GM13976 (cell line): ENCODE measurements at regions not wholly inside any gene's neighbourhood (a gene's known extent, or its start where the extent isn't known, plus 50 kb on each side); places are given as distances from the start of the nearest gene placed in this dataset.

Experiments
- DNase-seq: peaks from one replicate; pipeline ENCODE4 v3.0.0; 2012; ENCODE audit warnings: low spot score
- in situ Hi-C: fragments of 300-500 bp; cut with MboI; formaldehyde crosslinking; loops from one replicate; pipeline ENCODE4 v1.12.0; 2022; ENCODE audit warnings: low sequenced_read_pairs, mixed read lengths, inconsistent platforms; ENCODE audit not compliant: unreplicated experiment
- TF ChIP-seq, protein P1 (sequence below): IDR thresholded peaks from 2 replicates; pipeline ENCODE4 v1.5.1; 2012; ENCODE audit warnings: borderline replicate concordance, mild to moderate bottlenecking; ENCODE audit not compliant: insufficient read depth; ENCODE audit errors: extremely low read depth, missing control alignments, control extremely low read depth

- in situ Hi-C loops, result no loop called here
- TF ChIP-seq, protein P1, sequence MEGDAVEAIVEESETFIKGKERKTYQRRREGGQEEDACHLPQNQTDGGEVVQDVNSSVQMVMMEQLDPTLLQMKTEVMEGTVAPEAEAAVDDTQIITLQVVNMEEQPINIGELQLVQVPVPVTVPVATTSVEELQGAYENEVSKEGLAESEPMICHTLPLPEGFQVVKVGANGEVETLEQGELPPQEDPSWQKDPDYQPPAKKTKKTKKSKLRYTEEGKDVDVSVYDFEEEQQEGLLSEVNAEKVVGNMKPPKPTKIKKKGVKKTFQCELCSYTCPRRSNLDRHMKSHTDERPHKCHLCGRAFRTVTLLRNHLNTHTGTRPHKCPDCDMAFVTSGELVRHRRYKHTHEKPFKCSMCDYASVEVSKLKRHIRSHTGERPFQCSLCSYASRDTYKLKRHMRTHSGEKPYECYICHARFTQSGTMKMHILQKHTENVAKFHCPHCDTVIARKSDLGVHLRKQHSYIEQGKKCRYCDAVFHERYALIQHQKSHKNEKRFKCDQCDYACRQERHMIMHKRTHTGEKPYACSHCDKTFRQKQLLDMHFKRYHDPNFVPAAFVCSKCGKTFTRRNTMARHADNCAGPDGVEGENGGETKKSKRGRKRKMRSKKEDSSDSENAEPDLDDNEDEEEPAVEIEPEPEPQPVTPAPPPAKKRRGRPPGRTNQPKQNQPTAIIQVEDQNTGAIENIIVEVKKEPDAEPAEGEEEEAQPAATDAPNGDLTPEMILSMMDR, result no peak
- DNase-seq, result no peak
Observed at GRCh38 chr5:174425964-174426290, 298.5 kb upstream of the MSX2 start.

DNA sequence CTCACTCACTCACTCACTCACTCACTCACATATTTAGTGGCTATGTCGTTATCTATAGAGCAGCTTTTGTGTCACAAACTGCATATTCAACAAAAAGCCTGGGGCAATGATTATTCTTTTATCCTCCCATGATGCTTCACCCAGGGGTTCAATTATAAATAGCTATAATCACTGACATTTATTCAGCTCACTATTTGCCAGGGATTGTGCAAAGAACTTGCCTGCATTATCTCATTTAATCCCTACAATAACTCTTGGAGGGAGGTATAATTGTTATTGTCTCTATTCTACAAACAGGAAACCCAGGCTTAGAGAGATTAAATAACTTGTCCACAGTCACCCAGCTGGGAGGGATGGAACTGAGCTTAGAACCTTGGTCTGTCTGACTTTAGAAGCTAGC lies 298.0 kb upstream of the MSX2 start:
- TF ChIP-seq, protein P1, result no peak
- in situ Hi-C loops, result no loop called here
- DNase-seq, result no peak

GRCh38 chr5:174426851-174427250 lies 297.5 kb upstream of the MSX2 start:
- DNase-seq, result no peak
- in situ Hi-C loops, result no loop called here

GRCh38 chr5:174427304-174427703 lies 297.1 kb upstream of the MSX2 start:
- TF ChIP-seq, protein P1, result no peak
- in situ Hi-C loops, result no loop called here
- no peak for DNase-seq

More at GRCh38 chr5:174426851-174427250, 297.5 kb upstream of the MSX2 start:
- TF ChIP-seq, protein P1, result no peak

DNA sequence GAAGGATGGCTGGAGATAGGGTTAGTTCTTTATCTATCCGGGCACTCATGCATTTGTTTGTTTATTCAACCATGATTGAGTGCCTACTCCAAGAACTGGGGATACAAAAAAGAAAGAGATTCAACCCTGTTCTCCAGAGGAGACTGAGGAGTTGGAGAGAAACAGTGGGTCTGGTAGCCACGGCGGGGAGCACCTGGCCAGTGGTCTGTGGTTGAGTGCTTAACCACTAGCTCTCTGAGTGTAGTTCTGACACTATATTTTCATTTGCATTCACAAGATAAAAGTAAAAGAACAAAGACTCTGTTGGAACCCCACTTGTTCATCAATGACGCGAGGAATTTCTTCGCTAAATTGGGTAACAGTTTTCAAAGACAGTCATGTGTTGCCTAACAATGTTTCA lies 295.5 kb upstream of the MSX2 start:
- no peak for DNase-seq
- in situ Hi-C loops, result no loop called here
- TF ChIP-seq, protein P1, result no peak

DNA sequence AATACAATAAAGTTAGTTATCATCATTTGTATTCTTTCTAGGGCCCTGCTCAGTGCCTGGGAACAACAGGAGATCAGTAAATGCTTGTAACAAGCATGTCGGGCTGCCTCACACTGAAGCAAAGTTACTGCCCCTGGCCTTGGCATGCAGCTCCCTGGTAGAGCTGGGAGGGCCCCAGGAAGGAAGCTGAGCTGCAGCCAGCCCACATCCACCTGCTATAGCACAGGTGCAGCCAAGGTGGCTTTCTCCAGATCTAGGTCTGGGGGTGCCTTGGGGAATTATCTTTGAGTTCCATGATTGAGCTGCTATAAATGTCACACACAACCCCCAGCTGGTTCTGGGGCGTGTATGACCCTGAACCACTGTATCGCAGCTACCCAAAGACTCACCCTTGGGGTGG lies 293.4 kb upstream of the MSX2 start:
- in situ Hi-C loops, result no loop called here
- TF ChIP-seq, protein P1, result no peak
- no peak for DNase-seq

GRCh38 chr5:174431504-174431903 lies 292.9 kb upstream of the MSX2 start:
- TF ChIP-seq, protein P1, result no peak
- in situ Hi-C loops, result no loop called here
- no peak for DNase-seq
